Endothelial cell of hepatic sinusoid (primary cell): ENCODE measurements at regions not wholly inside any gene's neighbourhood (a gene's known extent, or its start where the extent isn't known, plus 50 kb on each side); places are given as distances from the start of the nearest gene placed in this dataset.

Experiments used
- in situ Hi-C: cut with HindIII; loops from 2 replicates; pipeline ENCODE4 v1.10.0; 2017; ENCODE audit warnings: low sequenced_read_pairs

DNA sequence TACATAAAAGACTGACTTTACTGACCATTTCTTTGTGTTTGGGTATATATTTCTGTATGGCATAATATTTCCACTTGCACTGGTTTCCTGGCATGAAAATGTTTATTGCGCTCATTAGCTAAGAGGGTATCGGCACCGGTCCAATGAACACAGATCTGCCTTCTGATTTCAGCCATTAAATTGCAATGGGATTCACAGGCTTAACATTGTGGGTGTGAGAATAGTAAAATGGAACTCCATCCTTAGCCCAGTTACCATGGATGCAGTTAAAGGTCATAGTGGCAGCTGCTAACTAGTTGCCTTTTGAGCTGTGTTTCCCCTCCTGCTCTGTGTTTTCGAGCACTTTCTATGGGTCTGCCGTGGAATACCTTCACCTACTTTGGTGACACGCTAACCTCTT is 352.6 kb upstream of the POU3F3 start:
- in situ Hi-C loops: no loop called here

DNA sequence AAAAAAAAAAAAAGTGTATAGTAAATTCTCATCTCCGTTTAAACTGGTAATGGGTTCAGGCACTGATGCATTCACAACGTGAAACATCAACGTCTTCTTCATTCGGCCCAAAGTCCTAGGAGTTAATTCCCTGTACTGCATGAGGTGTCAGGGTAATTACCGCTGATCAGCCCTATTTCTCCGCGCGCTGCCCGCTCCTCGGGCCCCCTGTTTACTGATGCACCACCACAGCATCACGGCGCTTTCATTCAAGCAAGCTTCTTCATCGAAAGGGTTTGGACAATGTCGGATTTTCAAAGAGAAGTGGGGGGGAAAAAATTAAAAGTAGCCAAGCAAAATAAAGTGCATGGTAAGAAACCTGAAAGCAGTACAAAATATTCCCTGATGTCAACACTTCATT is 352.0 kb upstream of the POU3F3 start:
- in situ Hi-C loops: no loop called here

GRCh38 chr2:104502901-104503300 is 351.0 kb upstream of the POU3F3 start:
- in situ Hi-C loops: no loop called here

DNA sequence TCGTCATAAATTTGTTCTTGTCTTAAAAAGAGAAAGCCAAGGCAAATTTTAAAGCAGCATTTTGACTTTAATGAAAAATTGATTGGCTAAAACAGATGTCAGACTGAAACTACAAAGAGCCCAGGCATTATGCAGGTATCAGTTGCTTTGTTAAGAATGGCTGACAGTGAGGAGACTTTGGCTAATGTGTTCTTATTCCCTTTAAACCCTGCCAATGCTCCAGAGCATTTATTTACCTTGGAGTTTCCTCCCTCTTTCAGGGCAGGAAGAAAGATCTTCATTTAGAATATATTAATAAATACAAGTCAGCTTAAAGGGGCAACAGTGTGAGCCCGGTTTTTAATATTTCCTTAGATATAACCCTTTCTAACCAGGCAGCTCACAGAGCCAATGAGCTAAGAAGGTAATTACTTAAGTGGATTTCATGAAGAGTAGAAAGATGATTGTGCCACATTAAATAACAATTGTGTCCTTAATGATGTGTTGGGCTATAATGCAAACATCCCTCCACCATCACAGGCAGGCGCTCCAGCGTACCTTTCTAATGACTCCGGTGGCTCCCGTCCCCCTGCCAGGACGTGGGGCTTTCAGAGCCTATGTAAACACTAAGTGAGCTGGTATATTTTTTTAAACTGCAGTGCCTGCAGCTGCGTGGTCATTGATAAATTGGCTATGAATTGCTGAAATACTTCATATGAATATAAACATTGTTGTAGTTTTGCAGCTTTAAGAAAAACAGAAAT is 349.4 kb upstream of the POU3F3 start:
- in situ Hi-C loops: no loop called here

DNA sequence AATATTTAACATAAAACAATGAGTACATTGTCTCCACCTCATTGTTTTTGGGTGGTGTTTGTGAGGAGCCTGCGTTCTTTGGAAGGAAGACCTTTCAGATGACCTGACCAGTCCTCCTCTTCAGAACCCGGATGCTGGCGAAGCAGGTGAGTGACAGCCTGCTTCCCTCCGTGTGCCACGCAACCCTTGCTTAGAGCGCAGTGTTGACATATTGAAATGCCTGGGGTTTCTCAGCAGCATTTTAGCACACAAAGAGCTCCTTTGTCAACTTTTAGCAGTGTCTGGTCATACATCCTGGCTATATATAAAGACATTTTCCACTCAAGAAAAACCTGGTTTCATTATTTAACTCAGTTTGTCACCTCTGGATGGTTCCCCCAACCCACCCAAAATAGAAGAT is 335.7 kb upstream of the POU3F3 start:
- in situ Hi-C loops: no loop called here

- in situ Hi-C loops: loop anchor here (10.0 kb wide), 1 partner anchor 86 kb away; no protein-coding TSS in a partner anchor
These were observed 332.7 kb upstream of the POU3F3 start for GRCh38 chr2:104521247-104521646.

DNA sequence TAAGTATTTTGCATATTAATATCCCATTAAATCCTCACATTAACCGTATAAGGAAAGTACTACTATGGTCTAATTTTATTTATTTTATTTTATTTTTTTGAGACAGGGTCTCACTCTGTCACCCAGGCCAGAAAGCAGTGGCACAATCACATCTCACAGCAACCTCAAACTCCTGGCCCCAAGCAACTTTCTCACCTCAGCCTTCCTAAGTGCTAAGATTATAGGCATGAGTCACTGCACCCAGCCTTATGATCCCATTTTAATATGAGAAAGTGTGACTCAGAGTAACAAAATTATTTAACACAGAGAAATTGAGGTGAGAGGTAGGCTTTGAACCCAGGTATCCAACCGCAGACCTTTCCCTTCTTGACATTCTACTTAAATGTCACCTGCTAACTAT is 330.0 kb upstream of the POU3F3 start:
- in situ Hi-C loops: loop anchor here (10.0 kb wide), 1 partner anchor 89 kb away; no protein-coding TSS in a partner anchor

DNA sequence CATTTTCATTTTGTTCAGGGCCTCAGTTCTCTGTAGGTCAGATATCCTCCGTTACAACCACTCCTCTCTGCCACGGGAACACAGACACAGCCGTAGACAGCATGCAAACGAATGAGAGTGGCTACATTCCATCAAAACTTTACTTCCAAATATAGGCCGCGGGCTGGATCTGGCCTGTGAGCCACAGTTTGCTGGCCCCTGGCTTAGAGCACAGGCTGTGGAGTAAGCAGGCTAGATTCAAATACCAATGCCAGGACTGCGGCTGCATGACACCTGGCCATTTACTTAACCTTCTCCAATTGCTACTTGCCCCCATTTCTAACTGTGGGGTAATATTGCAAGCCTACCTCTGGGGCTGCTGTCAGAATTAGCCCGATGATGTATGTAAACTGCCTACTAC is 325.8 kb upstream of the POU3F3 start:
- in situ Hi-C loops: loop anchor here (10.0 kb wide), 1 partner anchor 93 kb away; no protein-coding TSS in a partner anchor

DNA sequence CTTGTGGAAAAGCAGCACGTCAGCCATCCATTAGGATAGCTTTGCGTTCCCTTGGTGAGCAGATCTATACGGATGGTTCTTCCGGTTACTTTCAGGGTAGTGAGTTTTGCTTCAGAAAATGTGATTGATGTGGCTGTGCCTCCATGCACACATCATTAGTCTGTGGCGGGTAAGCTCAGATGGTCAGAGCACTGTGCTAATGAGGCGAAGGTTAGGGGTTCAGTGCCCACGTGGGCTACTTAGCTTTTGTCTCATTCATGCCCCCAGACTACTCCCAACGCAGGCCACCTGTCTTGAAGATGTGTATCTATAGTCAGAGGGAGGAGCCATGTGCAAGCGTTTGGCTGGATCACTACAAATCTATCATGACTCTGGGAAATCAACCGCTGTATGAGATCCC is 322.8 kb upstream of the POU3F3 start:
- in situ Hi-C loops: no loop called here

- in situ Hi-C loops: no loop called here
These were observed 316.8 kb upstream of the POU3F3 start for GRCh38 chr2:104537116-104537515.

- in situ Hi-C loops: no loop called here
These were observed 315.8 kb upstream of the POU3F3 start for GRCh38 chr2:104538077-104538476.

DNA sequence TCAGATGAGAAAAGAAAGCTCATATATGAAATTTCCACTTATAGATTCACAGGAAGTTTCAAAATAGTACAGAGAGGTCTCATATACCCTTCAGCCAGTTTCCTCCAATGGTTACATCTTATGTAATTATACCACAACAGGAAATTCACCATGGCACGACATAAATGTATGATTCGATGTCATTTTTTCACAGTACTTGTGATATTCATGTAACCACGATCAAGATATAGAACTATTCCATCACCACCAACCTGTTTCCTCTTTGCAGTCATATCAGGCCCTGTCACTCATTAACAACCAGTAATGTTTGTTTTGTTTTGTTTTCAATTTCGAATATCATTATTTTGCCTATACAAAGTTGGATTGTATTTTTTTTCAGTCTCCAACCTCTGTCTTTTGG is 314.3 kb upstream of the POU3F3 start:
- in situ Hi-C loops: no loop called here

GRCh38 chr2:104545055-104545454 is 308.9 kb upstream of the POU3F3 start:
- in situ Hi-C loops: no loop called here

- in situ Hi-C loops: no loop called here
These were observed 307.4 kb upstream of the POU3F3 start for GRCh38 chr2:104546537-104546936.

GRCh38 chr2:104547221-104547620 is 306.7 kb upstream of the POU3F3 start:
- in situ Hi-C loops: no loop called here

DNA sequence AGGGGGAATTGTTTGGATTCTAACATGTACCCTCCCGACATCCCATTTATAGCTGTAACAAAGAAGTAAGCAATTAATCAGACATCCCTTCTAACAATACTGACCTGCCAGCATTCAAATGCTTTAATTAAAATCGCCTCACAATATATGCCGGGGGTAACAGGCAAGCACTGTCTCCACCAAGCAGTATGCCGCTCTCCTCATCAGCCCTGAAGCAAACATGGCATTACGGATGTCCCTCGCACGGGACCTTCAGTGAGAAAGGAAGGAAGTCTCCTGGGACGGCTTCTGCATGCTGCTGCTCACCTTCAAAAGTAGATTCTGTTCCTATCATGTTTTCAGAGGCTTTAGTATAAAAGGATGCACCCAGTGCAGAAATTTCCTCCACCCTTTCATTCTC is 292.7 kb upstream of the POU3F3 start:
- in situ Hi-C loops: no loop called here

- in situ Hi-C loops: no loop called here
These were observed 291.4 kb upstream of the POU3F3 start for GRCh38 chr2:104562537-104562936.

GRCh38 chr2:104563398-104563996 is 290.4 kb upstream of the POU3F3 start:
- in situ Hi-C loops: no loop called here

- in situ Hi-C loops: no loop called here
These were observed 285.7 kb upstream of the POU3F3 start for GRCh38 chr2:104568247-104568646.

GRCh38 chr2:104570259-104570658 is 283.7 kb upstream of the POU3F3 start:
- in situ Hi-C loops: no loop called here

DNA sequence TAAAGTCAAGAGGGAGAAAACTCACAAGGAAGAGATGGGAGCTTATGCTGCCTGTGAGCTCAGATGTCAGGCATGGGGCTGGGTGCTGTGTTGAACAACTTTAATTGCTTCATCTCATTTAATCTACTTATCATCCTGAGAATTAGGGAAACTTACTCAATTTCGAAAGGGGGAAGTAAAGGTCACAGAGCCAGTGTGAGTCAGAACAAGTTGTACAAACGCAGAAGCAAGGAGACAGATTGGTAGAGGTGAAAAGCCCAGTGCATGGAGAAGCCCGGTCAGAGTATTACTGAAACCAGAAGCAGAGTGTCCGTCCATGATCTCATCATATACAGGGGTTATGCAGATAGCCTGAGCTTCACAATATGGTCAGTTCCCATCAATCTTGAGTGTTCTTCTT is 281.1 kb upstream of the POU3F3 start:
- in situ Hi-C loops: no loop called here

GRCh38 chr2:104574367-104574766 is 279.5 kb upstream of the POU3F3 start:
- in situ Hi-C loops: no loop called here

- in situ Hi-C loops: no loop called here
These were observed 276.8 kb upstream of the POU3F3 start for GRCh38 chr2:104577143-104577542.
